Tibial artery (tissue), 4 donors: ENCODE measurements at regions not wholly inside any gene's neighbourhood (a gene's known extent, or its start where the extent isn't known, plus 50 kb on each side); places are given as distances from the start of the nearest gene placed in this dataset.

Source experiments
- DNase-seq, 2 donors: peaks; one replicate each; pipeline ENCODE4 v3.0.0-alpha.2; 2019
- H3K27ac ChIP-seq, 2 donors: fragments of 200-600 bp; sonication (generic) in 1 of 2; 1 replicate in 1 of 2; 2 replicates in 1 of 2; pipeline ENCODE4 v1.5.1; 2018 to 2019; ENCODE audit warnings: mild to moderate bottlenecking in 1 of 2
- H3K27me3 ChIP-seq, 2 donors: fragments of 200-600 bp; sonication (generic) in 1 of 2; one replicate each; pipeline versions ENCODE4 v1.5.1 to v1.6.0; 2016 to 2019
- H3K36me3 ChIP-seq, 3 donors: fragments of 200-600 bp; sonication (generic) in 2 of 3; one replicate each; pipeline ENCODE4 v1.5.1; 2016 to 2019; ENCODE audit warnings: mild to moderate bottlenecking in 2 of 3
- H3K4me1 ChIP-seq, 4 donors: fragments of 200-600 bp; sonication (generic) in 2 of 4; 1 replicate in 3 of 4; 2 replicates in 1 of 4; pipeline ENCODE4 v1.5.1; 2016 to 2019
- H3K4me3 ChIP-seq, 2 donors: fragments of 200-600 bp; sonication (generic) in 1 of 2; 1 replicate in 1 of 2; 2 replicates in 1 of 2; pipeline ENCODE4 v1.5.1; 2018 to 2019; ENCODE audit warnings: mild to moderate bottlenecking in 2 of 2
- H3K9me3 ChIP-seq, 3 donors: fragments of 200-600 bp; sonication (generic) in 1 of 3; one replicate each; pipeline ENCODE4 v1.5.1; 2016 to 2019
- CTCF ChIP-seq, 2 experiments: fragments of 200-600 bp in 1 of 2; fragments of 450-650 bp in 1 of 2; IDR thresholded peaks; one replicate each; pipeline ENCODE4 v1.5.1; 2017 to 2019; ENCODE audit warnings: antibody characterized with exemption in 2 of 2, mild to moderate bottlenecking in 1 of 2, moderate library complexity in 1 of 2
- intact Hi-C: fragments of 100-400 bp; cut with DNase I; formaldehyde crosslinking; loops from one replicate; pipeline ENCODE4 v1.15.0; 2023; ENCODE audit warnings: low total_unique reads

GRCh38 chr18:73669297-73669696, 478.3 kb downstream of the FBXO15 start:
- intact Hi-C loops = no loop called here
- no peak for DNase-seq
- Histone ChIP-seq H3K4me3 (no peak overlapping the region), H3K36me3 (no peaks in the 10 kb centered on the region), H3K27ac (no peak overlapping the region), H3K9me3 (no peaks in the 10 kb centered on the region), H3K27me3 (no peaks in the 10 kb centered on the region), H3K4me1 (no peaks in the 10 kb centered on the region)
- TF ChIP-seq CTCF (IDR thresholded peaks at IDR 0.05) = no peak

GRCh38 chr18:73668051-73668450, 479.6 kb downstream of the FBXO15 start:
- intact Hi-C loops = no loop called here
- TF ChIP-seq CTCF (IDR thresholded peaks at IDR 0.05) = no peak
- no peaks in the 10 kb centered on the region for H3K9me3 ChIP-seq
- no peak overlapping the region for H3K4me3 ChIP-seq
- no peaks in the 10 kb centered on the region for H3K4me1 ChIP-seq
- H3K27ac ChIP-seq = no peak overlapping the region
- no peak for DNase-seq
- H3K27me3 ChIP-seq = no peaks in the 10 kb centered on the region
- H3K36me3 ChIP-seq = no peaks in the 10 kb centered on the region

- Histone ChIP-seq H3K9me3 (no peaks in the 10 kb centered on the region), H3K36me3 (no peaks in the 10 kb centered on the region), H3K4me3 (no peak overlapping the region), H3K27ac (no peak overlapping the region), H3K27me3 (no peaks in the 10 kb centered on the region), H3K4me1 (no peaks in the 10 kb centered on the region)
- intact Hi-C loops = no loop called here
- no peak for DNase-seq
- TF ChIP-seq CTCF (IDR thresholded peaks at IDR 0.05) = no peak
Observed at GRCh38 chr18:73666772-73667171, 480.9 kb downstream of the FBXO15 start.

- H3K4me1 ChIP-seq = no peaks in the 10 kb centered on the region
- H3K9me3 ChIP-seq = no peaks in the 10 kb centered on the region
- no peak overlapping the region for H3K27ac ChIP-seq
- H3K4me3 ChIP-seq = no peak overlapping the region
- intact Hi-C loops = no loop called here
- TF ChIP-seq CTCF (IDR thresholded peaks at IDR 0.05) = no peak
- no peak for DNase-seq
- no peaks in the 10 kb centered on the region for H3K27me3 ChIP-seq
- H3K36me3 ChIP-seq = no peaks in the 10 kb centered on the region
Observed at GRCh38 chr18:73664896-73665295, 482.7 kb downstream of the FBXO15 start.

- no peaks in the 10 kb centered on the region for H3K9me3 ChIP-seq
- no peaks in the 10 kb centered on the region for H3K27me3 ChIP-seq
- no peaks in the 10 kb centered on the region for H3K36me3 ChIP-seq
- H3K4me3 ChIP-seq = no peak overlapping the region
- no peak overlapping the region for H3K27ac ChIP-seq
- intact Hi-C loops = no loop called here
- no peak for TF ChIP-seq CTCF (IDR thresholded peaks at IDR 0.05)
- DNase-seq = no peak
- H3K4me1 ChIP-seq = no peaks in the 10 kb centered on the region
Observed at GRCh38 chr18:73663581-73663980, 484.1 kb downstream of the FBXO15 start.

GRCh38 chr18:73662421-73662820, 485.2 kb downstream of the FBXO15 start:
- no peaks in the 10 kb centered on the region for H3K36me3 ChIP-seq
- no peak for TF ChIP-seq CTCF (IDR thresholded peaks at IDR 0.05)
- no peaks in the 10 kb centered on the region for H3K9me3 ChIP-seq
- no peak overlapping the region for H3K27ac ChIP-seq
- no peaks in the 10 kb centered on the region for H3K27me3 ChIP-seq
- no peaks in the 10 kb centered on the region for H3K4me1 ChIP-seq
- intact Hi-C loops = no loop called here
- no peak overlapping the region for H3K4me3 ChIP-seq
- no peak for DNase-seq
